HEK293 (cell line): ENCODE measurements at regions not wholly inside any gene's neighbourhood (a gene's known extent, or its start where the extent isn't known, plus 50 kb on each side); places are given as distances from the start of the nearest gene placed in this dataset.

Source experiments
- CTCF ChIA-PET: fragments of 350-600 bp; formaldehyde crosslinking; extraction: SDS; loops from one replicate; lab custom pipeline; 2021; ENCODE audit warnings: antibody characterized with exemption; lab: Yijun Ruan, JAX
- POLR2A ChIA-PET: fragments of 300-600 bp; formaldehyde crosslinking; extraction: SDS; loops from one replicate; lab custom pipeline; 2020; ENCODE audit warnings: antibody characterized with exemption, inconsistent platforms; lab: Yijun Ruan, JAX
- H3K27ac ChIP-seq: fragments of 200-500 bp; sonication (Bioruptor generic); 2 replicates; pipeline ENCODE4 v1.5.1; 2014; ENCODE audit warnings: low read depth, low read length, control low read depth, inconsistent platforms; ENCODE audit errors: extremely low read depth
- H3K36me3 ChIP-seq, 2 experiments: fragments of 200-500 bp in 1 of 2; sonication (Bioruptor generic) in 1 of 2; 1 replicate in 1 of 2; 2 replicates in 1 of 2; pipeline ENCODE4 v1.5.1; 2014 to 2017; ENCODE audit warnings: inconsistent platforms in 2 of 2, low read length in 2 of 2; ENCODE audit not compliant: control insufficient read depth in 2 of 2, insufficient read depth in 1 of 2
- H3K4me1 ChIP-seq: fragments of 200-500 bp; sonication (Bioruptor generic); 2 replicates; pipeline ENCODE4 v1.5.1; 2014; ENCODE audit warnings: mild to moderate bottlenecking, low read length, inconsistent platforms; ENCODE audit not compliant: control insufficient read depth, insufficient read depth
- H3K4me3 ChIP-seq: 2 replicates; pipeline ENCODE4 v1.5.1; 2011; ENCODE audit warnings: low read depth, mild to moderate bottlenecking, control low read depth, low read length, moderate library complexity
- H3K9me3 ChIP-seq: fragments of 200-500 bp; sonication (Bioruptor generic); 2 replicates; pipeline ENCODE4 v1.5.1; 2014; ENCODE audit warnings: low read depth, low read length, inconsistent platforms; ENCODE audit not compliant: control insufficient read depth, insufficient read depth
- KLF17 ChIP-seq: fragments of 450-650 bp; formaldehyde crosslinking; IDR thresholded peaks from 2 replicates; pipeline ENCODE4 v1.5.1; 2016; ENCODE audit warnings: missing biosample characterization, missing genetic modification characterization
- KLF9 ChIP-seq: fragments of 450-650 bp; formaldehyde crosslinking; IDR thresholded peaks from 2 replicates; pipeline ENCODE4 v1.5.1; 2016; ENCODE audit warnings: missing biosample characterization, missing genetic modification characterization, low read depth
- PRDM4 ChIP-seq: fragments of 450-650 bp; formaldehyde crosslinking; IDR thresholded peaks from 2 replicates; pipeline ENCODE4 v1.5.1; 2017; ENCODE audit warnings: missing biosample characterization, missing genetic modification characterization
- TCF7L2 ChIP-seq: IDR thresholded peaks from 2 replicates; pipeline ENCODE4 v1.6.1; 2011; ENCODE audit warnings: low read depth, mild to moderate bottlenecking, inconsistent platforms, low read length, moderate library complexity, borderline replicate concordance
- ZBTB21 ChIP-seq: fragments of 450-650 bp; formaldehyde crosslinking; IDR thresholded peaks from 2 replicates; pipeline ENCODE4 v1.5.1; 2017; ENCODE audit warnings: missing biosample characterization, missing genetic modification characterization
- ZBTB7A ChIP-seq: fragments of 450-650 bp; formaldehyde crosslinking; IDR thresholded peaks from 2 replicates; pipeline ENCODE4 v1.5.1; 2016; ENCODE audit warnings: low read depth, missing biosample characterization, missing genetic modification characterization
- ZFHX2 ChIP-seq: fragments of 450-650 bp; formaldehyde crosslinking; conservative IDR thresholded peaks from 2 replicates; pipeline ENCODE4 v1.5.1; 2016; ENCODE audit warnings: missing biosample characterization, missing genetic modification characterization
- ZNF121 ChIP-seq: fragments of 450-650 bp; formaldehyde crosslinking; IDR thresholded peaks from 2 replicates; pipeline ENCODE4 v1.5.1; 2016; ENCODE audit warnings: missing biosample characterization, missing genetic modification characterization
- ZNF133 ChIP-seq: fragments of 450-650 bp; formaldehyde crosslinking; IDR thresholded peaks from 2 replicates; pipeline ENCODE4 v1.5.1; 2016; ENCODE audit warnings: missing biosample characterization, missing genetic modification characterization
- ZNF155 ChIP-seq: fragments of 450-650 bp; formaldehyde crosslinking; IDR thresholded peaks from 2 replicates; pipeline ENCODE4 v1.5.1; 2016; ENCODE audit warnings: missing biosample characterization, missing genetic modification characterization
- ZNF266 ChIP-seq: fragments of 450-650 bp; formaldehyde crosslinking; IDR thresholded peaks from 2 replicates; pipeline ENCODE4 v1.5.1; 2016; ENCODE audit warnings: missing biosample characterization, missing genetic modification characterization, low read depth
- ZNF280D ChIP-seq: fragments of 450-650 bp; formaldehyde crosslinking; IDR thresholded peaks from 2 replicates; pipeline ENCODE4 v1.5.1; 2016; ENCODE audit warnings: missing biosample characterization, missing genetic modification characterization
- ZNF366 ChIP-seq: fragments of 450-650 bp; formaldehyde crosslinking; conservative IDR thresholded peaks from 2 replicates; pipeline ENCODE4 v1.5.1; 2016; ENCODE audit warnings: missing biosample characterization, missing genetic modification characterization
- ZNF501 ChIP-seq: fragments of 450-650 bp; formaldehyde crosslinking; IDR thresholded peaks from 2 replicates; pipeline ENCODE4 v1.5.1; 2016; ENCODE audit warnings: missing biosample characterization, missing genetic modification characterization
- ZNF558 ChIP-seq: fragments of 450-650 bp; formaldehyde crosslinking; IDR thresholded peaks from 2 replicates; pipeline ENCODE4 v1.5.1; 2016; ENCODE audit warnings: missing biosample characterization, missing genetic modification characterization
- ZNF610 ChIP-seq: fragments of 450-650 bp; formaldehyde crosslinking; IDR thresholded peaks from 2 replicates; pipeline ENCODE4 v1.5.1; 2016; ENCODE audit warnings: missing biosample characterization, missing genetic modification characterization, borderline replicate concordance
- ZNF654 ChIP-seq: fragments of 450-650 bp; formaldehyde crosslinking; IDR thresholded peaks from 2 replicates; pipeline ENCODE4 v1.5.1; 2016; ENCODE audit warnings: low read depth, missing biosample characterization, missing genetic modification characterization
- ZNF830 ChIP-seq: fragments of 450-650 bp; IDR thresholded peaks from 2 replicates; pipeline ENCODE4 v1.5.0; 2018; ENCODE audit warnings: missing biosample characterization, missing genetic modification characterization, low read depth, mild to moderate bottlenecking, moderate library complexity
- ZNF837 ChIP-seq: fragments of 450-650 bp; formaldehyde crosslinking; IDR thresholded peaks from 2 replicates; pipeline ENCODE4 v1.5.1; 2016; ENCODE audit warnings: missing biosample characterization, missing genetic modification characterization
- ZSCAN23 ChIP-seq: fragments of 450-650 bp; formaldehyde crosslinking; IDR thresholded peaks from 2 replicates; pipeline ENCODE4 v1.5.1; 2016; ENCODE audit warnings: missing biosample characterization, missing genetic modification characterization
- ZSCAN30 ChIP-seq: fragments of 450-650 bp; IDR thresholded peaks from 2 replicates; pipeline ENCODE4 v1.5.1; 2018; ENCODE audit warnings: missing biosample characterization, mild to moderate bottlenecking, missing genetic modification characterization, moderate library complexity

GRCh38 chr5:2896371-2897275 is 145.1 kb upstream of the IRX2 start:
- H3K9me3 ChIP-seq = no peaks in the 10 kb centered on the region
- TF ChIP-seq TCF7L2 (no peak), ZNF830 (tag by site-specific recombination) (no peak), ZNF837 (tag by site-specific recombination) (no peak), ZBTB7A (no peak), ZSCAN23 (tag by site-specific recombination) (no peak), ZNF501 (tag by site-specific recombination) (no peak), ZNF280D (no peak), ZNF133 (no peak), ZNF558 (tag by site-specific recombination) (no peak), ZFHX2 (tag by site-specific recombination) (no peak), ZBTB21 (no peak), ZSCAN30 (no peak), ZNF654 (no peak), KLF17 (no peak)
- ChIA-PET POLR2A (no interaction called here), CTCF (interaction anchor here (0.6 kb wide), 1 partner anchor 10 kb away, joined by 3 read pairs; no protein-coding TSS in a partner anchor)
- no peaks in the 10 kb centered on the region for H3K4me1 ChIP-seq
- H3K27ac ChIP-seq = no peak overlapping the region
- no peaks in the 10 kb centered on the region for H3K36me3 ChIP-seq
- H3K4me3 ChIP-seq = no peak overlapping the region

- H3K9me3 ChIP-seq = no peaks in the 10 kb centered on the region
- POLR2A ChIA-PET = no interaction called here
- TF ChIP-seq PRDM4 (tag by site-specific recombination) (no peak), ZNF155 (tag by site-specific recombination) (no peak), ZNF121 (tag by site-specific recombination) (no peak), ZNF266 (no peak), ZNF610 (tag by site-specific recombination) (no peak), ZNF366 (tag by site-specific recombination) (no peak), KLF9 (no peak)
- TF ChIP-seq, all 188 proteins: peak for 0
Observed at GRCh38 chr5:2895876-2896275, 144.4 kb upstream of the IRX2 start.

More at GRCh38 chr5:2895876-2896275, 144.4 kb upstream of the IRX2 start:
- H3K36me3 ChIP-seq = no peaks in the 10 kb centered on the region
- CTCF ChIA-PET = no interaction called here
- H3K4me3 ChIP-seq = no peak overlapping the region
- H3K4me1 ChIP-seq = no peaks in the 10 kb centered on the region
- H3K27ac ChIP-seq = no peak overlapping the region
